HEK293 (cell line): ENCODE measurements at regions not wholly inside any gene's neighbourhood (a gene's known extent, or its start where the extent isn't known, plus 50 kb on each side); places are given as distances from the start of the nearest gene placed in this dataset.

Experiments used
- CTCF ChIA-PET: fragments of 350-600 bp; formaldehyde crosslinking; extraction: SDS; loops from one replicate; lab custom pipeline; 2021; ENCODE audit warnings: antibody characterized with exemption; lab: Yijun Ruan, JAX
- POLR2A ChIA-PET: fragments of 300-600 bp; formaldehyde crosslinking; extraction: SDS; loops from one replicate; lab custom pipeline; 2020; ENCODE audit warnings: antibody characterized with exemption, inconsistent platforms; lab: Yijun Ruan, JAX
- H3K27ac ChIP-seq: fragments of 200-500 bp; sonication (Bioruptor generic); 2 replicates; pipeline ENCODE4 v1.5.1; 2014; ENCODE audit warnings: low read depth, low read length, control low read depth, inconsistent platforms; ENCODE audit errors: extremely low read depth
- H3K36me3 ChIP-seq, 2 experiments: fragments of 200-500 bp in 1 of 2; sonication (Bioruptor generic) in 1 of 2; 1 replicate in 1 of 2; 2 replicates in 1 of 2; pipeline ENCODE4 v1.5.1; 2014 to 2017; ENCODE audit warnings: inconsistent platforms in 2 of 2, low read length in 2 of 2; ENCODE audit not compliant: control insufficient read depth in 2 of 2, insufficient read depth in 1 of 2
- H3K4me1 ChIP-seq: fragments of 200-500 bp; sonication (Bioruptor generic); 2 replicates; pipeline ENCODE4 v1.5.1; 2014; ENCODE audit warnings: mild to moderate bottlenecking, low read length, inconsistent platforms; ENCODE audit not compliant: control insufficient read depth, insufficient read depth
- H3K4me3 ChIP-seq: 2 replicates; pipeline ENCODE4 v1.5.1; 2011; ENCODE audit warnings: low read depth, mild to moderate bottlenecking, control low read depth, low read length, moderate library complexity
- H3K9me3 ChIP-seq: fragments of 200-500 bp; sonication (Bioruptor generic); 2 replicates; pipeline ENCODE4 v1.5.1; 2014; ENCODE audit warnings: low read depth, low read length, inconsistent platforms; ENCODE audit not compliant: control insufficient read depth, insufficient read depth
- BCL11A ChIP-seq: fragments of 450-650 bp; formaldehyde crosslinking; IDR thresholded peaks from 2 replicates; pipeline ENCODE4 v1.5.1; 2016; ENCODE audit warnings: low read depth, missing biosample characterization, missing genetic modification characterization
- GFI1B ChIP-seq: fragments of 450-650 bp; formaldehyde crosslinking; IDR thresholded peaks from 2 replicates; pipeline ENCODE4 v1.5.1; 2016; ENCODE audit warnings: missing biosample characterization, missing genetic modification characterization
- GLIS1 ChIP-seq: fragments of 450-650 bp; formaldehyde crosslinking; IDR thresholded peaks from 2 replicates; pipeline ENCODE4 v1.5.1; 2016; ENCODE audit warnings: missing biosample characterization, missing genetic modification characterization
- MZF1 ChIP-seq: fragments of 450-650 bp; formaldehyde crosslinking; IDR thresholded peaks from 2 replicates; pipeline ENCODE4 v1.5.1; 2017; ENCODE audit warnings: missing biosample characterization, missing genetic modification characterization, borderline replicate concordance
- SCRT2 ChIP-seq: fragments of 450-650 bp; formaldehyde crosslinking; IDR thresholded peaks from 2 replicates; pipeline ENCODE4 v1.5.1; 2016; ENCODE audit warnings: missing biosample characterization, missing genetic modification characterization
- SETDB1 ChIP-seq: IDR thresholded peaks from one replicate; pipeline ENCODE4 v1.6.1; 2017; ENCODE audit warnings: mild to moderate bottlenecking, low read length, moderate library complexity, mixed read lengths; ENCODE audit not compliant: insufficient read length
- YY2 ChIP-seq: fragments of 450-650 bp; formaldehyde crosslinking; IDR thresholded peaks from 2 replicates; pipeline ENCODE4 v1.5.1; 2016; ENCODE audit warnings: missing biosample characterization, missing genetic modification characterization
- ZBTB26 ChIP-seq: fragments of 450-650 bp; formaldehyde crosslinking; optimal IDR thresholded peaks from 2 replicates; pipeline ENCODE3; 2016; ENCODE audit warnings: missing biosample characterization, mild to moderate bottlenecking, missing genetic modification characterization
- ZNF146 ChIP-seq: fragments of 450-650 bp; formaldehyde crosslinking; IDR thresholded peaks from 2 replicates; pipeline ENCODE4 v1.5.1; 2016; ENCODE audit warnings: missing biosample characterization, missing genetic modification characterization
- ZNF157 ChIP-seq: fragments of 450-650 bp; formaldehyde crosslinking; IDR thresholded peaks from 2 replicates; pipeline ENCODE4 v1.5.1; 2016; ENCODE audit warnings: missing biosample characterization, missing genetic modification characterization
- ZNF248 ChIP-seq: fragments of 450-650 bp; formaldehyde crosslinking; IDR thresholded peaks from 2 replicates; pipeline ENCODE4 v1.5.1; 2017; ENCODE audit warnings: missing biosample characterization, missing genetic modification characterization
- ZNF26 ChIP-seq: fragments of 450-650 bp; formaldehyde crosslinking; IDR thresholded peaks from 2 replicates; pipeline ENCODE4 v1.5.1; 2016; ENCODE audit warnings: missing biosample characterization, missing genetic modification characterization
- ZNF391 ChIP-seq: fragments of 450-650 bp; formaldehyde crosslinking; IDR thresholded peaks from 2 replicates; pipeline ENCODE4 v1.5.1; 2016; ENCODE audit warnings: low read depth, missing biosample characterization, missing genetic modification characterization, borderline replicate concordance
- ZNF423 ChIP-seq: fragments of 450-650 bp; formaldehyde crosslinking; IDR thresholded peaks from 2 replicates; pipeline ENCODE4 v1.5.1; 2016; ENCODE audit warnings: missing biosample characterization, missing genetic modification characterization
- ZNF433 ChIP-seq: fragments of 450-650 bp; formaldehyde crosslinking; IDR thresholded peaks from 2 replicates; pipeline ENCODE4 v1.5.1; 2016; ENCODE audit warnings: missing biosample characterization, missing genetic modification characterization, low read depth
- ZNF48 ChIP-seq: fragments of 450-650 bp; formaldehyde crosslinking; IDR thresholded peaks from 2 replicates; pipeline ENCODE4 v1.5.1; 2016; ENCODE audit warnings: missing biosample characterization, missing genetic modification characterization
- ZNF561 ChIP-seq: fragments of 450-650 bp; IDR thresholded peaks from 2 replicates; pipeline ENCODE4 v1.5.1; 2018; ENCODE audit warnings: missing biosample characterization, missing genetic modification characterization, borderline replicate concordance
- ZNF596 ChIP-seq: fragments of 450-650 bp; IDR thresholded peaks from 2 replicates; pipeline ENCODE4 v1.5.0; 2018; ENCODE audit warnings: missing biosample characterization, mild to moderate bottlenecking, missing genetic modification characterization, moderate library complexity
- ZNF654 ChIP-seq: fragments of 450-650 bp; formaldehyde crosslinking; IDR thresholded peaks from 2 replicates; pipeline ENCODE4 v1.5.1; 2016; ENCODE audit warnings: low read depth, missing biosample characterization, missing genetic modification characterization
- ZNF670 ChIP-seq: fragments of 450-650 bp; formaldehyde crosslinking; IDR thresholded peaks from 2 replicates; pipeline ENCODE4 v1.5.1; 2016; ENCODE audit warnings: missing biosample characterization, missing genetic modification characterization, low read depth
- ZNF776 ChIP-seq: fragments of 450-650 bp; formaldehyde crosslinking; IDR thresholded peaks from 2 replicates; pipeline ENCODE4 v1.5.0; 2017; ENCODE audit warnings: missing biosample characterization, missing genetic modification characterization, borderline replicate concordance
- ZNF837 ChIP-seq: fragments of 450-650 bp; formaldehyde crosslinking; IDR thresholded peaks from 2 replicates; pipeline ENCODE4 v1.5.1; 2016; ENCODE audit warnings: missing biosample characterization, missing genetic modification characterization
- ZSCAN16 ChIP-seq: fragments of 450-650 bp; formaldehyde crosslinking; IDR thresholded peaks from 2 replicates; pipeline ENCODE4 v1.5.1; 2016; ENCODE audit warnings: missing biosample characterization, missing genetic modification characterization
- TF ChIP-seq, protein P1 (sequence below): fragments of 450-650 bp; formaldehyde crosslinking; IDR thresholded peaks from 2 replicates; pipeline ENCODE4 v1.5.1; 2016; ENCODE audit warnings: missing biosample characterization, missing genetic modification characterization, borderline replicate concordance
- TF ChIP-seq, protein P2 (sequence below): fragments of 450-650 bp; formaldehyde crosslinking; IDR thresholded peaks from 2 replicates; pipeline ENCODE4 v1.5.1; 2016; ENCODE audit warnings: missing biosample characterization, missing genetic modification characterization, low read depth
- TF ChIP-seq, protein P3 (sequence below): fragments of 450-650 bp; formaldehyde crosslinking; IDR thresholded peaks from 2 replicates; pipeline ENCODE4 v1.5.1; 2016; ENCODE audit warnings: missing biosample characterization, missing genetic modification characterization, borderline replicate concordance

DNA sequence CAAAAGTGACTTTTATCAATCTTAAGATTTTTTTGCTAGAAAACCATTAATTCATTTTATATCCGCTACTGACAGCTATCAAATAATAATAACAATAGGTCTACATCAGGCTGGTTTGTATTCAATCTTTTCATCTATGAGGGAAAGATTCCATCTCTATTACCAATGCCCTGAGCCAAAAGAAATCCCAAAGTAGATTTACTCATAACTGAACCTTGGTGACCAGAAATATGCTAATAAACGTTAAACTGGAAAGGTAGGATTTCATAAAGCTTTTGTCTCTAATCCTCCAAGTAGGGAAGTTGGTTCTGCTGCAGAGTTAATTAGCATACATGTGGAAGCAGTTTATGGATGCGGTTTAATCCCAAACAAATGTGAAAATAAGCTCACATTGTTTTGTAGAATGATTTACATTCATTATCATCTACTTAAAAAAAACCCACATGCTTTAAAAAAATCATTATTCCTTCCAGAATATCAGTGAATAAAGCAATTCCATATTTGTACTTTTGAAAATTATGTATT lies 715.5 kb downstream of the CETN3 start:
- no peaks in the 10 kb centered on the region for H3K4me1 ChIP-seq
- ChIA-PET POLR2A (no interaction called here), CTCF (interaction anchor here (0.5 kb wide), 1 partner anchor 74 kb away, joined by 3 read pairs; no protein-coding TSS in a partner anchor)
- no peaks in the 10 kb centered on the region for H3K36me3 ChIP-seq
- no peaks in the 10 kb centered on the region for H3K9me3 ChIP-seq
- H3K27ac ChIP-seq = no peak overlapping the region
- no peak overlapping the region for H3K4me3 ChIP-seq
- no peak for TF ChIP-seq ZNF561 (tag by site-specific recombination)
- no peak for TF ChIP-seq ZNF248 (tag by site-specific recombination)
- no peak for TF ChIP-seq SCRT2 (tag by site-specific recombination)
- TF ChIP-seq ZNF837 (tag by site-specific recombination) = no peak
- TF ChIP-seq ZNF670 (tag by site-specific recombination) = no peak
- no peak for TF ChIP-seq ZSCAN16 (tag by site-specific recombination)
- TF ChIP-seq, protein P1, sequence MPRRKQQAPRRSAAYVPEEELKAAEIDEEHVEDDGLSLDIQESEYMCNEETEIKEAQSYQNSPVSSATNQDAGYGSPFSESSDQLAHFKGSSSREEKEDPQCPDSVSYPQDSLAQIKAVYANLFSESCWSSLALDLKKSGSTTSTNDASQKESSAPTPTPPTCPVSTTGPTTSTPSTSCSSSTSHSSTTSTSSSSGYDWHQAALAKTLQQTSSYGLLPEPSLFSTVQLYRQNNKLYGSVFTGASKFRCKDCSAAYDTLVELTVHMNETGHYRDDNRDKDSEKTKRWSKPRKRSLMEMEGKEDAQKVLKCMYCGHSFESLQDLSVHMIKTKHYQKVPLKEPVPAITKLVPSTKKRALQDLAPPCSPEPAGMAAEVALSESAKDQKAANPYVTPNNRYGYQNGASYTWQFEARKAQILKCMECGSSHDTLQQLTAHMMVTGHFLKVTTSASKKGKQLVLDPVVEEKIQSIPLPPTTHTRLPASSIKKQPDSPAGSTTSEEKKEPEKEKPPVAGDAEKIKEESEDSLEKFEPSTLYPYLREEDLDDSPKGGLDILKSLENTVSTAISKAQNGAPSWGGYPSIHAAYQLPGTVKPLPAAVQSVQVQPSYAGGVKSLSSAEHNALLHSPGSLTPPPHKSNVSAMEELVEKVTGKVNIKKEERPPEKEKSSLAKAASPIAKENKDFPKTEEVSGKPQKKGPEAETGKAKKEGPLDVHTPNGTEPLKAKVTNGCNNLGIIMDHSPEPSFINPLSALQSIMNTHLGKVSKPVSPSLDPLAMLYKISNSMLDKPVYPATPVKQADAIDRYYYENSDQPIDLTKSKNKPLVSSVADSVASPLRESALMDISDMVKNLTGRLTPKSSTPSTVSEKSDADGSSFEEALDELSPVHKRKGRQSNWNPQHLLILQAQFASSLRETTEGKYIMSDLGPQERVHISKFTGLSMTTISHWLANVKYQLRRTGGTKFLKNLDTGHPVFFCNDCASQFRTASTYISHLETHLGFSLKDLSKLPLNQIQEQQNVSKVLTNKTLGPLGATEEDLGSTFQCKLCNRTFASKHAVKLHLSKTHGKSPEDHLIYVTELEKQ (tag by site-specific recombination) = no peak
- TF ChIP-seq, all 188 proteins: peak for 0

GRCh38 chr5:89690331-89690730 lies 719.2 kb downstream of the CETN3 start:
- H3K36me3 ChIP-seq = no peaks in the 10 kb centered on the region
- no peaks in the 10 kb centered on the region for H3K4me1 ChIP-seq
- H3K9me3 ChIP-seq = no peaks in the 10 kb centered on the region
- POLR2A ChIA-PET = no interaction called here
- TF ChIP-seq ZNF48 (tag by site-specific recombination) (no peak), BCL11A (tag by site-specific recombination) (no peak), SETDB1 (no peak), ZNF654 (tag by site-specific recombination) (no peak), ZNF26 (tag by site-specific recombination) (no peak), ZNF596 (tag by site-specific recombination) (no peak), MZF1 (tag by site-specific recombination) (no peak), ZNF157 (tag by site-specific recombination) (no peak), ZBTB26 (no peak), YY2 (no peak), ZNF423 (tag by site-specific recombination) (no peak), ZNF146 (tag by site-specific recombination) (no peak), ZNF776 (no peak), GFI1B (tag by site-specific recombination) (no peak), GLIS1 (tag by site-specific recombination) (no peak), ZNF433 (tag by site-specific recombination) (no peak), ZNF391 (tag by site-specific recombination) (no peak)
- TF ChIP-seq, protein P2, sequence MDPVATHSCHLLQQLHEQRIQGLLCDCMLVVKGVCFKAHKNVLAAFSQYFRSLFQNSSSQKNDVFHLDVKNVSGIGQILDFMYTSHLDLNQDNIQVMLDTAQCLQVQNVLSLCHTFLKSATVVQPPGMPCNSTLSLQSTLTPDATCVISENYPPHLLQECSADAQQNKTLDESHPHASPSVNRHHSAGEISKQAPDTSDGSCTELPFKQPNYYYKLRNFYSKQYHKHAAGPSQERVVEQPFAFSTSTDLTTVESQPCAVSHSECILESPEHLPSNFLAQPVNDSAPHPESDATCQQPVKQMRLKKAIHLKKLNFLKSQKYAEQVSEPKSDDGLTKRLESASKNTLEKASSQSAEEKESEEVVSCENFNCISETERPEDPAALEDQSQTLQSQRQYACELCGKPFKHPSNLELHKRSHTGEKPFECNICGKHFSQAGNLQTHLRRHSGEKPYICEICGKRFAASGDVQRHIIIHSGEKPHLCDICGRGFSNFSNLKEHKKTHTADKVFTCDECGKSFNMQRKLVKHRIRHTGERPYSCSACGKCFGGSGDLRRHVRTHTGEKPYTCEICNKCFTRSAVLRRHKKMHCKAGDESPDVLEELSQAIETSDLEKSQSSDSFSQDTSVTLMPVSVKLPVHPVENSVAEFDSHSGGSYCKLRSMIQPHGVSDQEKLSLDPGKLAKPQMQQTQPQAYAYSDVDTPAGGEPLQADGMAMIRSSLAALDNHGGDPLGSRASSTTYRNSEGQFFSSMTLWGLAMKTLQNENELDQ (tag by site-specific recombination) = no peak
- TF ChIP-seq, protein P3, sequence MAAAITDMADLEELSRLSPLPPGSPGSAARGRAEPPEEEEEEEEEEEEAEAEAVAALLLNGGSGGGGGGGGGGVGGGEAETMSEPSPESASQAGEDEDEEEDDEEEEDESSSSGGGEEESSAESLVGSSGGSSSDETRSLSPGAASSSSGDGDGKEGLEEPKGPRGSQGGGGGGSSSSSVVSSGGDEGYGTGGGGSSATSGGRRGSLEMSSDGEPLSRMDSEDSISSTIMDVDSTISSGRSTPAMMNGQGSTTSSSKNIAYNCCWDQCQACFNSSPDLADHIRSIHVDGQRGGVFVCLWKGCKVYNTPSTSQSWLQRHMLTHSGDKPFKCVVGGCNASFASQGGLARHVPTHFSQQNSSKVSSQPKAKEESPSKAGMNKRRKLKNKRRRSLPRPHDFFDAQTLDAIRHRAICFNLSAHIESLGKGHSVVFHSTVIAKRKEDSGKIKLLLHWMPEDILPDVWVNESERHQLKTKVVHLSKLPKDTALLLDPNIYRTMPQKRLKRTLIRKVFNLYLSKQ (tag by site-specific recombination) = no peak
- TF ChIP-seq, all 188 proteins: peak for 0
- H3K4me3 ChIP-seq = no peak overlapping the region
- CTCF ChIA-PET = no interaction called here
- H3K27ac ChIP-seq = no peak overlapping the region
